Endothelial cell of umbilical vein (primary cell): ENCODE measurements at regions not wholly inside any gene's neighbourhood (a gene's known extent, or its start where the extent isn't known, plus 50 kb on each side); places are given as distances from the start of the nearest gene placed in this dataset.

Experiments
- BruUV-seq: library from RNA; stranded (reverse); fragments of 400-500 nt; replicated peaks from 2 replicates; lab custom pipeline; 2021; lab: Mats Ljungman, UMichigan
- CTCF ChIA-PET: fragments of 300-600, 350-600 bp; sonication (Branson Sonifier 250); formaldehyde crosslinking; loops from one replicate; lab custom pipeline; 2021; ENCODE audit warnings: antibody characterized with exemption, inconsistent platforms; lab: Charles Lee
- POLR2A ChIA-PET: fragments of 300-600, 350-600 bp; sonication (Branson Sonifier 250); formaldehyde crosslinking; loops from one replicate; lab custom pipeline; 2021; ENCODE audit warnings: antibody characterized with exemption, inconsistent platforms; lab: Charles Lee
- DNase-seq: peaks from one replicate; pipeline ENCODE4 v3.0.0-alpha.2; 2011; ENCODE audit warnings: low read depth, low spot score
- FAIRE-seq: peaks from 2 replicates; lab custom pipeline; 2011; peaks lifted over from hg19 to GRCh38; lab: Jason Lieb, UNC
- H2AFZ ChIP-seq: 2 replicates; pipeline ENCODE4 v1.6.0; 2012; ENCODE audit warnings: low read depth, low read length, control low read depth, inconsistent platforms
- H3K27ac ChIP-seq: 2 replicates; pipeline ENCODE4 v1.5.1; 2011; ENCODE audit warnings: low read depth, mild to moderate bottlenecking, control low read depth, low read length, moderate library complexity; ENCODE audit not compliant: insufficient read depth
- H3K27me3 ChIP-seq, 2 experiments: 2 replicates each; pipeline versions ENCODE4 v1.6.0 to v1.6.1; 2011; ENCODE audit warnings: low read length in 2 of 2, mixed read lengths in 1 of 2; ENCODE audit not compliant: control insufficient read depth in 2 of 2, insufficient read depth in 2 of 2
- H3K36me3 ChIP-seq, 2 experiments: 2 replicates in 1 of 2; 3 replicates in 1 of 2; pipeline ENCODE4 v1.5.1; 2011; ENCODE audit warnings: low read length in 2 of 2, mild to moderate bottlenecking in 1 of 2, moderate library complexity in 1 of 2; ENCODE audit not compliant: control insufficient read depth in 2 of 2, insufficient read depth in 2 of 2; ENCODE audit errors: extremely low read depth in 1 of 2
- H3K4me1 ChIP-seq: 3 replicates; pipeline ENCODE4 v1.5.1; 2011; ENCODE audit warnings: mild to moderate bottlenecking, low read length; ENCODE audit not compliant: control insufficient read depth, insufficient read depth; ENCODE audit errors: extremely low read depth
- H3K4me2 ChIP-seq: 2 replicates; pipeline ENCODE4 v1.6.1; 2011; ENCODE audit warnings: low read length, control low read depth, mixed read lengths; ENCODE audit not compliant: insufficient read depth
- H3K4me3 ChIP-seq, 3 experiments: fragments of 200-600 bp in 1 of 3; sonication (generic), shearing (Covaris generic) in 1 of 3; replicated peaks in 1 of 3; 2 replicates each; pipeline ENCODE4 v1.5.1; 2011 to 2016; ENCODE audit warnings: control low read depth in 3 of 3, low read length in 3 of 3, mild to moderate bottlenecking in 2 of 3, inconsistent platforms in 1 of 3, low read depth in 1 of 3, moderate library complexity in 1 of 3; ENCODE audit not compliant: insufficient read depth in 1 of 3
- H3K79me2 ChIP-seq: 2 replicates; pipeline ENCODE4 v1.6.0; 2012; ENCODE audit warnings: low read length, inconsistent platforms; ENCODE audit not compliant: control insufficient read depth, insufficient read depth
- H3K9ac ChIP-seq: replicated peaks from 2 replicates; pipeline ENCODE3; 2011; ENCODE audit warnings: low read length, control low read depth; ENCODE audit not compliant: insufficient read depth; ENCODE audit errors: extremely low read depth
- H3K9me1 ChIP-seq: replicated peaks from 3 replicates; pipeline ENCODE4 v1.6.0; 2011; ENCODE audit warnings: mild to moderate bottlenecking, low read length; ENCODE audit not compliant: control insufficient read depth, insufficient read depth; ENCODE audit errors: extremely low read depth
- H3K9me3 ChIP-seq: replicated peaks from 2 replicates; pipeline ENCODE4 v1.5.1; 2012; ENCODE audit warnings: low read length, inconsistent platforms; ENCODE audit not compliant: control insufficient read depth, insufficient read depth
- H4K20me1 ChIP-seq: replicated peaks from 2 replicates; pipeline ENCODE3; 2011; ENCODE audit warnings: mild to moderate bottlenecking, low read length; ENCODE audit not compliant: control insufficient read depth, insufficient read depth; ENCODE audit errors: extremely low read depth
- CTCF ChIP-seq, 2 donors: IDR thresholded peaks; 1 replicate in 1 of 2; 2 replicates in 1 of 2; pipeline ENCODE4 v1.5.1; 2011; ENCODE audit warnings: low read length in 2 of 2, mild to moderate bottlenecking in 2 of 2, moderate library complexity in 2 of 2, control low read depth in 1 of 2, inconsistent platforms in 1 of 2, low read depth in 1 of 2; ENCODE audit not compliant: insufficient read depth in 1 of 2; ENCODE audit errors: extremely low read depth in 1 of 2
- EZH2 ChIP-seq: IDR thresholded peaks from 2 replicates; pipeline ENCODE4 v1.6.1; 2012; ENCODE audit warnings: borderline replicate concordance, low read depth, mild to moderate bottlenecking, moderate library complexity, low read length, inconsistent platforms; ENCODE audit not compliant: severe bottlenecking
- FOS ChIP-seq: IDR thresholded peaks from 2 replicates; pipeline ENCODE4 v1.6.1; 2011; ENCODE audit warnings: mild to moderate bottlenecking, low read length, moderate library complexity, borderline replicate concordance; ENCODE audit not compliant: insufficient read depth
- GATA2 ChIP-seq: IDR thresholded peaks from 2 replicates; pipeline ENCODE4 v1.7.0; 2011; ENCODE audit warnings: low read depth, mild to moderate bottlenecking, moderate library complexity, mixed read lengths, low read length; ENCODE audit not compliant: insufficient read length, insufficient read depth
- JUN ChIP-seq: IDR thresholded peaks from 2 replicates; pipeline ENCODE4 v1.6.1; 2011; ENCODE audit warnings: borderline replicate concordance, low read depth; ENCODE audit not compliant: insufficient read length, insufficient read depth
- MAX ChIP-seq: IDR thresholded peaks from 2 replicates; pipeline ENCODE4 v1.6.1; 2011; ENCODE audit not compliant: insufficient read depth, insufficient read length
- MYC ChIP-seq: IDR thresholded peaks from one replicate; pipeline ENCODE4 v1.6.1; 2011; ENCODE audit warnings: mild to moderate bottlenecking, low read depth, low read length
- POLR2A ChIP-seq: IDR thresholded peaks from 2 replicates; pipeline ENCODE4 v1.6.1; 2012; ENCODE audit warnings: low read depth, mild to moderate bottlenecking, control low read depth, low read length
- POLR2AphosphoS5 ChIP-seq: IDR thresholded peaks from 2 replicates; pipeline ENCODE4 v1.6.1; 2012; ENCODE audit warnings: low read depth, mild to moderate bottlenecking, control low read depth, low read length, moderate library complexity; ENCODE audit not compliant: insufficient read depth
- dilution Hi-C: fragments of 300-500 bp; cut with MboI; formaldehyde crosslinking; loops from one replicate; pipeline ENCODE4 v1.15.0; 2019; ENCODE audit warnings: low sequenced_read_pairs; ENCODE audit not compliant: extremely low pct_ligation_motif_present
- intact Hi-C: fragments of 100-400 bp; cut with micrococcal nuclease; formaldehyde crosslinking; loops from one replicate; pipeline ENCODE4 v1.10.0; 2022

- dilution Hi-C loops: no loop called here
- POLR2A ChIA-PET: no interaction called here
- no peak for FAIRE-seq
Observed at GRCh38 chr7:3246127-3246526, 54.9 kb upstream of the SDK1 start.

More at GRCh38 chr7:3246127-3246526, 54.9 kb upstream of the SDK1 start:
- Histone ChIP-seq H3K4me3 (no peak overlapping the region), H3K4me2 (no peak overlapping the region), H3K27me3 (no peaks in the 10 kb centered on the region), H3K4me1 (peaks cover 9% of the 10 kb centered on the region), H3K9ac (no peak overlapping the region), H3K9me1 (no peaks in the 10 kb centered on the region), H3K79me2 (no peaks in the 10 kb centered on the region), H3K36me3 (no peaks in the 10 kb centered on the region), H3K9me3 (no peaks in the 10 kb centered on the region), H2AFZ (no peak overlapping the region), H4K20me1 (no peaks in the 10 kb centered on the region), H3K27ac (no peak overlapping the region)
- BruUV-seq: no TSS peak
- CTCF ChIA-PET: no interaction called here
- TF ChIP-seq POLR2AphosphoS5 (no peak), GATA2 (no peak), MAX (no peak), POLR2A (no peak), CTCF (IDR thresholded peaks at IDR 0.05; ENCODE audit: extremely low read depth in 1 of 2, insufficient read depth in 1 of 2, low read depth in 1 of 2, low read length in 2 of 2) (no peak), FOS (no peak), EZH2 (no peak), MYC (no peak), JUN (no peak)
- intact Hi-C loops: no loop called here
- no peak for DNase-seq
